IMR-90 (cell line): ENCODE measurements at regions not wholly inside any gene's neighbourhood (a gene's known extent, or its start where the extent isn't known, plus 50 kb on each side); places are given as distances from the start of the nearest gene placed in this dataset.

Experiments used
- BHLHE40 ChIP-seq: fragments of 150-350 bp; IDR thresholded peaks from 2 replicates; pipeline ENCODE4 v1.6.1; 2016; ENCODE audit warnings: mild to moderate bottlenecking, low read depth, low read length
- CEBPB ChIP-seq: IDR thresholded peaks from 2 replicates; pipeline ENCODE4 v1.6.1; 2012; ENCODE audit warnings: low read depth, low read length, improper control_type of control experiment
- CHD1 ChIP-seq: IDR thresholded peaks from 2 replicates; pipeline ENCODE4 v1.6.1; 2012; ENCODE audit warnings: low read depth, low read length, improper control_type of control experiment
- CTCF ChIP-seq: conservative IDR thresholded peaks from 2 replicates; pipeline ENCODE4 v1.5.1; 2012; ENCODE audit warnings: mild to moderate bottlenecking, low read depth, low read length, improper control_type of control experiment
- ELK1 ChIP-seq: fragments of 150-350 bp; IDR thresholded peaks from 2 replicates; pipeline ENCODE4 v1.6.1; 2016; ENCODE audit warnings: low read depth, mild to moderate bottlenecking, low read length, moderate library complexity, borderline replicate concordance
- FOS ChIP-seq: fragments of 150-350 bp; IDR thresholded peaks from 2 replicates; pipeline ENCODE4 v1.6.1; 2016; ENCODE audit warnings: low read depth, low read length
- MAZ ChIP-seq: IDR thresholded peaks from 2 replicates; pipeline ENCODE4 v1.6.1; 2012; ENCODE audit warnings: low read depth, mild to moderate bottlenecking, low read length, improper control_type of control experiment, moderate library complexity, borderline replicate concordance
- MXI1 ChIP-seq: IDR thresholded peaks from 2 replicates; pipeline ENCODE4 v1.6.1; 2012; ENCODE audit warnings: low read depth, mild to moderate bottlenecking, low read length, moderate library complexity, borderline replicate concordance
- NFE2L2 ChIP-seq: fragments of 150-350 bp; IDR thresholded peaks from 2 replicates; pipeline ENCODE4 v1.6.1; 2016; ENCODE audit warnings: low read depth, mild to moderate bottlenecking, low read length
- POLR2A ChIP-seq: IDR thresholded peaks from 2 replicates; pipeline ENCODE4 v1.6.1; 2012; ENCODE audit warnings: mild to moderate bottlenecking, low read depth, low read length
- RAD21 ChIP-seq: IDR thresholded peaks from 2 replicates; pipeline ENCODE4 v1.6.1; 2012; ENCODE audit warnings: low read length, improper control_type of control experiment
- RFX5 ChIP-seq: IDR thresholded peaks from 2 replicates; pipeline ENCODE4 v1.8.0; 2012; ENCODE audit warnings: low read depth, mild to moderate bottlenecking, low read length, moderate library complexity
- SMC3 ChIP-seq: fragments of 150-350 bp; IDR thresholded peaks from 2 replicates; pipeline ENCODE4 v1.6.1; 2016; ENCODE audit warnings: low read depth, mild to moderate bottlenecking, antibody characterized with exemption, low read length, moderate library complexity
- USF2 ChIP-seq: fragments of 150-350 bp; IDR thresholded peaks from 2 replicates; pipeline ENCODE4 v1.6.1; 2017; ENCODE audit warnings: mild to moderate bottlenecking, antibody characterized with exemption, low read length, low read depth

- no peak for TF ChIP-seq POLR2A
- TF ChIP-seq CTCF: no peak
- no peak for TF ChIP-seq RFX5
- no peak for TF ChIP-seq CEBPB
- TF ChIP-seq SMC3: no peak
- no peak for TF ChIP-seq NFE2L2
- no peak for TF ChIP-seq CHD1
- no peak for TF ChIP-seq FOS
- no peak for TF ChIP-seq MXI1
- TF ChIP-seq ELK1: no peak
- TF ChIP-seq MAZ: no peak
- TF ChIP-seq USF2: no peak
- no peak for TF ChIP-seq BHLHE40
- no peak for TF ChIP-seq RAD21
Observed at GRCh38 chr2:152820048-152820447, 101.6 kb downstream of the ARL6IP6 start.
